ENCODE measurements at regions not wholly inside any gene's neighbourhood (a gene's known extent, or its start where the extent isn't known, plus 50 kb on each side); places are given as distances from the start of the nearest gene placed in this dataset.

- no peaks in the 10 kb centered on the region for H3K4me1 ChIP-seq (ENCODE audit: control insufficient read depth in 2 of 3, insufficient read depth in 2 of 3, low read depth in 1 of 3, low read length in 3 of 3)
- no peak overlapping the region for H3K27ac ChIP-seq (ENCODE audit: low read depth in 2 of 2, low read length in 2 of 2)
- no peaks in the 10 kb centered on the region for H3K9me3 ChIP-seq (ENCODE audit: control insufficient read depth in 2 of 3, insufficient read depth in 1 of 3, low read length in 3 of 3)
- no peak for TF ChIP-seq CTCF (IDR thresholded peaks at IDR 0.05; ENCODE audit: borderline replicate concordance, extremely low read depth, insufficient read depth)
- intact Hi-C loops (cut with DNase I), result no loop called here
- H3K9ac ChIP-seq (ENCODE audit: low read length in 3 of 3), result no peak overlapping the region
- H3K4me3 ChIP-seq (ENCODE audit: low read length in 3 of 3), result no peak overlapping the region
- DNase-seq (no peak), FAIRE-seq (no peak)
- H3K27me3 ChIP-seq (ENCODE audit: control insufficient read depth, insufficient read depth, low read length), result no peaks in the 10 kb centered on the region
- H3K36me3 ChIP-seq (ENCODE audit: control insufficient read depth in 2 of 3, insufficient read depth in 3 of 3, low read length in 3 of 3), result no peaks in the 10 kb centered on the region
Measured at GRCh38 chr5:25064306-25064705, 419.5 kb upstream of the CDH10 start.

DNA sequence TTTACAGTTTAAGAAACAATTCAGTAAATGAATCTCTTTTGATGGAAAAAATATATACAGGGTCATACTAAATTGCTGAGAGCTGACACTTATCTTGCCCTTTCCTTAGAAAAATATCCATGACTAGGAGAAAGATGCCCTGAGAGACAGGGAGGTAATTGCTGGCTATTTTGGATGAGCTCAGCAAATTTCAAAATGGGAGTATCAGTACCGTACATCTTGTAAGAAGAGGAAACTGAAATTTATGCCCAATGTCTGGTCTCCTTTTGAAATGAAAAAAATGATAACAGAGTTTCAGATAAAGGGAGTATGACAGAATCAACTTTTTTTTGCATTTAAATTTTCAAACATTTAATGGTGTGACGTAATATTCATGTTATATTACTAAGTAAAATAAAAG is 415.8 kb upstream of the CDH10 start:
- no peak overlapping the region for H3K27ac ChIP-seq (ENCODE audit: low read depth in 2 of 2, low read length in 2 of 2)
- intact Hi-C loops (cut with DNase I), result no loop called here
- TF ChIP-seq CTCF (IDR thresholded peaks at IDR 0.05; ENCODE audit: borderline replicate concordance, extremely low read depth, insufficient read depth), result no peak
- DNase-seq (no peak), FAIRE-seq (no peak)
- no peaks in the 10 kb centered on the region for H3K4me1 ChIP-seq (ENCODE audit: control insufficient read depth in 2 of 3, insufficient read depth in 2 of 3, low read depth in 1 of 3, low read length in 3 of 3)
- H3K27me3 ChIP-seq (ENCODE audit: control insufficient read depth, insufficient read depth, low read length), result no peaks in the 10 kb centered on the region
- no peak overlapping the region for H3K4me3 ChIP-seq (ENCODE audit: low read length in 3 of 3)
- no peaks in the 10 kb centered on the region for H3K9me3 ChIP-seq (ENCODE audit: control insufficient read depth in 2 of 3, insufficient read depth in 1 of 3, low read length in 3 of 3)
- H3K9ac ChIP-seq (ENCODE audit: low read length in 3 of 3), result no peak overlapping the region
- H3K36me3 ChIP-seq (ENCODE audit: control insufficient read depth in 2 of 3, insufficient read depth in 3 of 3, low read length in 3 of 3), result no peaks in the 10 kb centered on the region

GRCh38 chr5:25056836-25057235 is 412.1 kb upstream of the CDH10 start:
- intact Hi-C loops (cut with DNase I), result no loop called here
- Histone ChIP-seq H3K4me1 (ENCODE audit: control insufficient read depth in 2 of 3, insufficient read depth in 2 of 3, low read depth in 1 of 3, low read length in 3 of 3) (no peaks in the 10 kb centered on the region), H3K27ac (ENCODE audit: low read depth in 2 of 2, low read length in 2 of 2) (no peak overlapping the region), H3K4me3 (ENCODE audit: low read length in 3 of 3) (no peak overlapping the region), H3K9ac (ENCODE audit: low read length in 3 of 3) (no peak overlapping the region), H3K27me3 (ENCODE audit: control insufficient read depth, insufficient read depth, low read length) (no peaks in the 10 kb centered on the region), H3K36me3 (ENCODE audit: control insufficient read depth in 2 of 3, insufficient read depth in 3 of 3, low read length in 3 of 3) (no peaks in the 10 kb centered on the region), H3K9me3 (ENCODE audit: control insufficient read depth in 2 of 3, insufficient read depth in 1 of 3, low read length in 3 of 3) (no peaks in the 10 kb centered on the region)
- no peak for FAIRE-seq
- peak in 3 of 5 donors; percentile 22 to 82 (median 50) for DNase-seq
- TF ChIP-seq CTCF (IDR thresholded peaks at IDR 0.05; ENCODE audit: borderline replicate concordance, extremely low read depth, insufficient read depth), result no peak

GRCh38 chr5:25033658-25034057 is 388.9 kb upstream of the CDH10 start:
- Histone ChIP-seq H3K27me3 (ENCODE audit: control insufficient read depth, insufficient read depth, low read length) (no peaks in the 10 kb centered on the region), H3K36me3 (ENCODE audit: control insufficient read depth in 2 of 3, insufficient read depth in 3 of 3, low read length in 3 of 3) (no peaks in the 10 kb centered on the region), H3K27ac (ENCODE audit: low read depth in 2 of 2, low read length in 2 of 2) (no peak overlapping the region), H3K4me1 (ENCODE audit: control insufficient read depth in 2 of 3, insufficient read depth in 2 of 3, low read depth in 1 of 3, low read length in 3 of 3) (no peaks in the 10 kb centered on the region), H3K4me3 (ENCODE audit: low read length in 3 of 3) (no peak overlapping the region), H3K9me3 (ENCODE audit: control insufficient read depth in 2 of 3, insufficient read depth in 1 of 3, low read length in 3 of 3) (peaks cover 0 to 3% (median 2%) of the 10 kb centered on the region in 3 donors), H3K9ac (ENCODE audit: low read length in 3 of 3) (no peak overlapping the region)
- no peak for TF ChIP-seq CTCF (IDR thresholded peaks at IDR 0.05; ENCODE audit: borderline replicate concordance, extremely low read depth, insufficient read depth)
- no peak for DNase-seq
- intact Hi-C loops (cut with DNase I), result no loop called here
- no peak for FAIRE-seq
